Dedifferentiated amniotic fluid mesenchymal stem cell (primary cell): ENCODE measurements at regions not wholly inside any gene's neighbourhood (a gene's known extent, or its start where the extent isn't known, plus 50 kb on each side); places are given as distances from the start of the nearest gene placed in this dataset.
A peak's percentile ranks its signal among the peaks of the same experiment; 100 is the strongest.

Experiments
- DNase-seq: peaks from one replicate; pipeline ENCODE4 v3.0.0-alpha.2; 2016; ENCODE audit errors: extremely low spot score

DNA sequence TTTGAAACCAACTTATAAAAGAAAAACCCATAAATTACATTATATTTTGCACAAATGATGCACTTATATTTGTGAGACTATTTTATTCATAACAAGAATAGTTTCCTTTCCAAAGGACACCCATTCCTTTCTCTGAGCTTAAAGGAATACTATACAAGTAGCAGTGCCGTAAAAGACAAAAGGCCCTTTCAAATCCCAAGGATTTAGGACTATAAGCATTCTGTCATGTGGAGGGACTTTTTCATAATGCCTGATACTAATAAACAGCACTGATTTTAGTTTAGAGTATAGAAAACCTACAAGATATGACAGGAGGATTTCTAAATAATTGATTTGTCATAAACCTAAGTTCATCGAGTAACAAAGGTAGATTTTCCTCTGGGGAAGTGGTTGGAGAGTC is 1134.2 kb upstream of the ZEB2 start:
- DNase-seq: no peak

DNA sequence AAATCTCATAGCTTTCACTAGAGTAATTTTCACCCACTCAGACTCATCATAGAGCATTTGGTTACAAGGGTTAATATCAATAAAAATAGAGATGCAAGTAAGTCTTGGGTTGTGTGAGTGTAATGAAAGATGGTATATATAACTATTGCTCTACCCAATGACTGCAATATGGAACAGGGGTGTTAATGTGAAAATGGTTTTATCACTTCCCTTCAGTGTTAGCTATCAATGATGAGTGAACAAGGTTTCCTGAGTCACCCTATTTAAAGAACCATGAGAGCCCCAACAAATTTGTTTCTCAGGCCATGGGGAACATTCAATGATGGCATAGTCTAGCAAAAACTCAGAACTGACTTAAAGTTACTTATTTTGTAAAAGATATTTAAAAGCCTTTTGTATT is 1133.6 kb upstream of the ZEB2 start:
- no peak for DNase-seq

DNA sequence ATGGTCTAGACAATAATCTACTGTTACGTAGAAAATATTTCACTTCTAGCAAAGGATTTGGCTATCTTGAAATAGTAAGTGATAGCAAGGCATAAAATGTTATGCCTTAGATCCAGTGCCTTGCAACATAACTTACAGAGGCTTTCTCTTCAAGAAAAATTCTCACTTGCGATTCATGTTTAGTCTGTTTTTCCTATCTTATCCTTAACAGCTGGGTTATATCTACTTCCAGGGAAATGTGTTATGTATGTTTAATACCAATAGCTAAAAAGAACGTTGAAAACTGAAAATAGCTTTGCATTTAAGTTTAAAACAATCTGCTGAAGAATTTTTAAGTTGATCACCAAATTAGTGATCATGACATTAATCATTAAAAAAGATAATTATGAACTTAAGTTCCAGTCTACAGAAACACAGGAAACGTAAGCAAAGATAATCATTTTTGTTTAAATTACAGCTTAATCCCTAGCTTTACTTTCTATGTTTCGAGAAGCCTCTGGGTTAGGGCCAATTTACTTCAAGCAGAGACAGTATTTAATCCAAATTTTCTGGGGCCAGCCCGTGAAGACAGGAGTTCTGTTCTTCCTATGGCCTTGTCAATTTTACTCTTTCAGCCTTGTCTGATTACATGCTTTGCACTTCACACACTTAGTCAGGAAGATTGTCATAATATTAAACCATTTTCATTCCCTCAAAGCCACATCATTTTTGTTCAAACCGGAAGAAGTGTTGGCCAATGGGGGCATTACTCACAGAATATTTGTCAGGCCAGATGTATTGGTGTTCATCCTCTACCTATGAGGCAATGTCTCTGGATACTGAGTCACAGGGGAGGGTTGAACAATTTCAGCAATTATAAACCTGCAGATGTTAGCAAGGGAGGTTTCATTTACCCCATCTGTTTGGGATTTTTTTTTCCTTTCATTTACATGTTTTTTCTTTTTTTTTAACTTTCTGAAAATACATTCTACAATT is 1132.9 kb upstream of the ZEB2 start:
- peak; percentile 22 for DNase-seq

DNA sequence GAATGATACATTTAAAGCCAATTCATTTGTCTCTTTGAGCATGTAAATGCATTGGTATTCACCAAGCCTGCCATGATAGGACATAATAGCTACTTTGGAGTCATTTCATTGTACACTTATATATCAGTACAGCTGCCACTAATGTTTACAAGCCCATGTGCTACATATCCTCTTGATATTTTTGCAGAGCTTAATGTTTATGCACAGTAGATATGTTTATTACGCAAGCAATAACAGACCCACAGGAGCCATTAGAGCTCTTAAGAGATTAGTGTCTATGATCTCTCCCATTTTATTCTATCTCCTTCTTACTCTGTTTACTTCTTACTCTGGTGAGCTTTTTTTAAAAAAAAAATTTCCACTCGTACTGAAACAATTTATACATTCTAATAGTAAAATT is 1132.1 kb upstream of the ZEB2 start:
- no peak for DNase-seq

DNA sequence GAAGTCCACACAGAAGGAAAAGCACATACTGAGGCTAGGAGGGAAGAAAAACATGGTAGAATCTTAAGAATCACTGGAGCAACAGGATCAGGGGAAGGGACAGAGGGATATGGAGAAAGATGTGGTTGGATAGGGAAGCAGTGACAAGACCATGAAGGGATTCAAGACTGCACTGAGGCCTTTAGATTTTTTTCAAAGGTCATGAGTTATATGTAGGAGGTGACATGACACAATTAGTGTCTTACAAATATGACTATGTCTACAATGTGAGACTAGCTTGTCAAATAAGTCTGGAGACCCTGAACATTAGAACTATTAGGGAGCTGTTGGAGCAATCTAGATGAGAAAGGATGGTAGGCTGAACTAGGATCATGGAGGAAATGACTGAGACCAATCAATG is 1130.3 kb upstream of the ZEB2 start:
- no peak for DNase-seq

DNA sequence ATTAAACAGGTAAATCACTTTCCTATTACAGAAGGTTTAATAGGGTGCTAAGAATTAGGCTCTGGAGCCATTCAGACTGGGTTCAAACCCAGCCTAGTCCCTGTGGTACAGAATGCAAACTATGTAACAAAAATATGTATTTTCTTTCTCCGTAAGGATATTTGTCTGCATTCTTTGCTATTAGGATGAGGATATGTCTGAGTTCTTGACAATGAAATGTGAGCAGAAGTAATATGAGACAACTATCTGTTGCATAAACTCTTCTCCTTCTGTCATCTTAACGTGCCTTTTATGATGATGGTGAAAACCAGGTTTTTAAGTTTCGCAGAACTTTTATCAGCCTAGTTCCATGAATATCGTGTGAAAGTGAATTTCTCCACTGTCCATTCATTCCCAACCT is 1129.1 kb upstream of the ZEB2 start:
- no peak for DNase-seq

DNA sequence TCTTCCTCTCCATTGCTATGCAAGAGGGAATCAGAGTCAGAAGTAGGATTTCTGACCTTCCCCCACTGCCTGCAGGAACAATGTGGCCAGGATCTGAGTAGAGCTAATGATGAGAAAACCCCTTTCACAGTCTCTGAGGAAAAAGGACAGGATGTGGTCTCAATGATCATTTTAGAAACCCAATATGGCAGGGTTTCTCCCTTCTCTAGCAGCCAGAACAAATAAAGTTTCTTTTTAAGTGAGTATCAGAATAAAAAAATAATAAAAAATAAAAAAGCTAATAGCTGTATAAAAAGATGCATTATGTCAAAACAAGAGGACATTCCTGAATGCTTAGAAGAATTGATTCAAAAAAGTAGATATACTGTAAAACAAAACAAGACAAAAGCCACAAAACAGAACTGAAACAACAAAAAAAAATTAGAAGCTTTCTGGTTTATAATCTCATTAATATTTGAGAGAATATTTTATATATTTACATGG is 1124.9 kb upstream of the ZEB2 start:
- DNase-seq: no peak

DNA sequence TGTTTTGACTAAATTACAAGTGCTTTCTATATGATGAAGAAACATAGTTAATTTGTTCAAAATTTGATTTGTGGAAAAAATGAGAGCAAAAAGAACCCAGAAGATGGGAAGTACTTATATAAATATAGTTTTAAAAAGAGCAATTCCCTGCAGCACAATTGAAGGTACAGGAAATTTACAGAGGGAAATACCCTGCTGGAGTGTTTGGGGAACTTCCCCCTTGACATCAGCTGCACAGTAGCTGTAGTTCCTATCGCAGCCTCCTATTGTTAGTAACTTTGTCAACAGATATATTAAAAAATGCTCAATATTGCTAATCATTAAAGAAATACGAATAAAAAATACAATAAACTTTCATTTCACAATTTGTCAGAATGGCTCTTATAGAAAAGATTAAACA is 1118.8 kb upstream of the ZEB2 start:
- DNase-seq: no peak

DNA sequence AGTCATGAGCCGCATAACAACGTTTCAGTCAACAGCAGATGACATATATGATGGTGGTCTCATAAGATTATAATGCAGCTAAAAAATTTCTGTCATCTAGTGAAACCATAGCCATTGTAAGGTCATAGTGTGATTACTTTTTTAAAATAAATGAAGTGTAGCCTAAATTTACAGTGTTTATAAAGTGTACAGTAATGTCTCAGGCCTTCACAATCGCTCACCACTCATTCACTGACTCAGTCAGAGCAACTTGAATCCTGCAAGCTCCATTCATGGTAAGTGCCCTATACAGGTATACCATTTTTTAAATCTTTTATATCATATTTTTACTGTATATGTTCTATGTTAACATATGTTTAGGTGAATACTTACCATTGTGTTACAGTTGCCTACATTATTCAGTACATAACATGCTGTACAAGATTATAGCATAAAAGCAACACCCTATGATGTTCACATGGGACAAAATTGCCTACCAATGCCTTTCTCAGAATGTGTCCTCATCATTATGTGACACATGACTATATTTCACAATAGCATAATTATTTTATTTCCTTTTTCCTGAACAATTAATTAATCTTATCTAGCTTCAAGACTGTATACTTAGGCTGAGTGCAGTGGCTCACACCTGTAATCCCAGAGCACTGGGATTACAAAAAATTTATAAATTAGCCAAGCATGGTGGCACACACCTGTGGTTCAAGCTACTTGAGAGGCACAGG is 1115.9 kb upstream of the ZEB2 start:
- DNase-seq: no peak

DNA sequence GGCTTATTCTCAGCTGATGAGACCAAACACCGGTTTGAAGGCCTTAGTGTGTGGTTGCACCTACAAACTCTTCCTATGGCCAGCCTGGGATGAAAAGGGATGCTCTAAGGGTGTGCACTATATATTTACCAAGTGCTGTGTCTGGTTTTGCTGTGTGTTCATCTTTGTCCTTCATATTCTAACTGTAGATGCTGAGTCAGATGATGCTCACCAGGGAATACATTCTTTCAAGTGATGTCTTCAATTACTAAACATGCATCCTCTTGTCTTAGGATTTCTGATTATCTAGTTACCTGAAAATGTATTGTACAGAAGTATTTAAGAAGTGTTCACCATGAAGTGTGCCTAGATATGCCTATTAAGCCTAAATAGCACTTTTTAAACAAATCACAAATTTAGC is 1111.6 kb upstream of the ZEB2 start:
- no peak for DNase-seq

DNA sequence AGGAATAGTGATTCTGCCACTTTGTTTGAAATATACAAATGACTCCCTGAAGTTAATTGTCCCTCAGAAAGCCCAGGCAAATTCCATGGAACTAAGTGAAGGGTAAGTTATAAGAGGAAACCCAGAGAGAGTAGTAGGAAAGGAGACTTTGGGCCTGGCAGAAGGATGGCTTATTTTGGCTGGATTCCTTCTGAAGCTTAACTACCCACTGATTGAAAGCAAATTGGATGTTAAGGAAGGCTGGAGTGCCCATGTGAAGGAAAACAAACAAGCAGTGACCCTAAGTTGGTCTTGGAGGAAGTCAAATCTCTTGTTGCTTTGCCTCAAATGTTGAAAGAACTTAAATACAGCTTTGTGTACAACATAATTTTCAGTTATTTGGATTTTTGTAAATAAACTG is 1106.4 kb upstream of the ZEB2 start:
- DNase-seq: peak; percentile 19

DNA sequence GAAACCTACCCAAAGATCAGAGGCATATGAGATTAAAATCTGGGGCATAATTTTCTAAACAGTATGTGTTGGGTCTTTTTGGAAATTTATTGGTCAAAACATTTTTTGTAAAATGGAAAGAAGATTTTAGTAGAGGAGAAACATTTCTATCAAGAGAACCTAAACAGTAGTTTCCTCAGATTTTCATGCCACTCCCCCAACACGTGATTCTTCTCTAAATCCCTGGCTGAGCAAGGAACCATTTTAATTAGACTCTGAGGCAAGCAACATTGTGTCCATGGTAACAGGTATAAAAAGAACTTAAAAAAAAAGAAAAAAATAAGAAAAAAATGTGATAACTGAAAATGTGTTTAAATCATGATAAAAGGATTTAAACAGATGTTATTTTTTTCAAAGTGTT is 1105.2 kb upstream of the ZEB2 start:
- DNase-seq: no peak

DNA sequence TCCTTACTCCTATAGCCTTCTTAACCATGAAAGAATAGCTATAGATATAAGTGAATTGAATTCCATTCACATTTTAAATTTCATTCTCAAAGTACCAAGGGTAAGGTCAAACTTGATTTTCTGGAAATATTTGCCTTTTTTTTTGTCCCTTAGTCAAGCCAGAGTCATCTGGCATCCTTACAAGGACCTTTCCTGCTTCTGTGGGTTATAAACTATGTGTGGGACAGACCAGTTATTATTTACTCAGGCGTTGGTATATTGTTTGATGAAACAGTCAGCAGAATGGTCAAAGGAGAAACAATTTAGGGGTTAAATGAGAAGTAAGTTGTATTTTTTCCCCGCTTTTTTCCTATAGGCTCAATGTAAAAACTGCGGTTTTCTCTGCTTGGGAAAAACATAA is 1103.2 kb upstream of the ZEB2 start:
- DNase-seq: no peak

DNA sequence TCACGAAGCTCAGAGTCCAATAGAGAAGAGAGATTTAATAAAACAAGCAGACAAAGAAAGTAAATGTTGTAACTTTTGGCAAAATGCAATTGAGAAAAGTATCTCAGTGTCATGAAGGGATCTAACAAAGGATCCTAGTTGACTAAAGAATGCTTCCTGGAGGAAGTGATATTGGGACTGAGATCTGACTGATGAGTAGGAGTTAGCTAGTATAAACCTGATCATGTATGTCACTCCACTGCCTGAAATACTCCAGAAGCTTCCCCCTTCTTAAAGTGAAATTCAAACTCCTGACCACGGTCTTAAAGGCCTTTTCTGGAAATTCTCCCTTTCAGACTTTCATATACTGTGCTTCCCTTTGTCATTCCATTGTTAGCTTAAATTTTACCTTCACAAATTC is 1102.4 kb upstream of the ZEB2 start:
- no peak for DNase-seq

DNA sequence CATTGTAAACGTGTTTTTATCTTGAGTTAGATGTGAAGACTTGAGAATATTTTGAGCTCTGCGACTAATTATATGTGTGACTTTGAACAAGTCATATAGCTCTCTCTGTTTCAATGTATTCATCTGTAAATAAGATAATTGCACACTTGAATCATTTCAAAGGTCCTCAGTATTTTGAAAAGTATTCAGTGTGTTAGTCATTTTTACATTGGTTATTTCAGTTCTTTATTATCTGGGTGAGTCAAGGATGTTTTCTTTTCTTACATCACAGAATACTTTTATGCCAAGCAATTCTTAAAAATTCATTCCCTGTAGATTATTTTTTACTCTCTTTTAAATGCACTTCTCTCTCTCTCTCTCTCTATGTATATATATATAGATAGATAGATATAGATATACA is 1098.0 kb upstream of the ZEB2 start:
- DNase-seq: peak; percentile 38

DNA sequence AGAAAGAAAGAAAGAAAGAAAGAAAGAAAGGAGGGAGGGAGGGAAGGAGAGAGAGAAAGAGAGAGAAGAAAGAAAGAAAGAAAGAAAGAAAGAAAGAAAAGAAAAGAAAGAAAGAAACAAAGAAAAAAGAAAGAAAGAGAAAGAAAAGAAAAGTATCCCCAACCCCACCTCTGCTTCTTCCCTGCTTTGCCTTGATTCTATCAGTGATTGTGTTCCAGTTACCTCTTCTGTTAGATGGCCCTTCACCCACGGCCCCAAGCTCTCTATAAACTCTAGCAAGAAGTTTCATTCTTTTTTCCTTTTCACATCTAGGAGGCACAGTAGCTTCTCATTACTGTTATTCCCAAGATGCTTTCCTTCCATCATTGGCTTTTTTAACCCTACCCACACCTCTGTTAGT is 1097.5 kb upstream of the ZEB2 start:
- DNase-seq: no peak

DNA sequence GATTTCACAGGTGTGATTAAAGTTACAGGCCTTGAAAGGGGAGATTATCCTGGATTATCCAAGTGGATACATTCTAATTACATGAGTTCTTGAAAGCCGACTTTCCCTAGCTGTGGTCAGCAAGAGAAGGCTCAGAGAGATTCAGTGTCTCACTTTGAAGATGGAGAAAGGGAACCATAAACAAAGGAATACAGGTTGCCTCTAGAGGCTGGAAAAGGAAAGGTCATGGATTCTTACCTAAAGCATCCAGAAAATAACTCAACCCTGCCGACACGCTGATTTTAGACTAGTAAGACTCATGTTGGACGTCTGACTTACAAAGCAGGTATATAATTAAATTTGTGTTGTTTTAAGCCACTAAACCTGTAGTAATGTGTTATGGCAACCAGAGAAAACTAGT is 1095.7 kb upstream of the ZEB2 start:
- no peak for DNase-seq

DNA sequence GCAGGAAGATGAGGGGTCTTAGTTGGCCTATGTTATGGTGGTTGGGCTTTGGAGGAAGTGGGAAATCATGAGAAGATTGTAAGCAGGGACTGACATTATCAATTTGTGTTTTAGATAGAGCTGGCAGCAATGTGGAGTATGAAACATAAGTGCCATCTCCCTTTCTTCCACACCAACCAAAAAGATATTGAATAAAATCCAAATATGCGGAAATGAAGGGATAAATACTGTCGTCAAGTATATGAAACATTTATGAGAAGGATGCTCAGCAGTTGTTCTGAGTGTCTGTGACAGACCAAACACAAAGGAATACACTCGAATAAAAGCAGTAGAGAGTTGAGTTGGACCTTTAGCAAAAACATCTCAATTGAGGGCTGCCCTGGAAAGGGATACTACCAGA is 1090.0 kb upstream of the ZEB2 start:
- no peak for DNase-seq

DNA sequence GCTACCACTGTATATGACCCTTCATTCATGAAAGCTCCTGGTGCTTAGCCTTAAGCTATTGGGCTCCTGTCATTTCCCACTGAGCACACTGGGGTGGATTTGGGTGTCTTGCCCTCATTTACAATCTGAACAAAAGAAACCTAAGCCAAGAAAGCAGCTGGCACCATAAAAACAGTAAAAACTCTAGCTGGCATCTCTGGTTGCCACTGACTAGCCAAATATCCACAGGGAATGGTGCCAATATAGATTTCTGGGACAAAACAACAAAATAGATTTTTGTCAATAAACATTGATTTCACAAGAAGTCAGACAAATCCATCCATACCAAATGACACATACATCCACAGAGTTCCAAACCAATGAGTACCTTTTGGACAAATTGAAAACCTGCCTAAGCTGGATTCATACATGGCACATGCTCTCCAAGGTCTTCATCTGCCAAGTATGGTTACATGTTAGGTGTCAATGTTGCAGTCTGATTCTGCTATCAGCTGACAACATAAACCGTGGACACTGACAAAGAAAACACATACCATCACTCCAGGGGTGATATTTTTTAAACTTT is 1081.5 kb upstream of the ZEB2 start:
- DNase-seq: no peak

DNA sequence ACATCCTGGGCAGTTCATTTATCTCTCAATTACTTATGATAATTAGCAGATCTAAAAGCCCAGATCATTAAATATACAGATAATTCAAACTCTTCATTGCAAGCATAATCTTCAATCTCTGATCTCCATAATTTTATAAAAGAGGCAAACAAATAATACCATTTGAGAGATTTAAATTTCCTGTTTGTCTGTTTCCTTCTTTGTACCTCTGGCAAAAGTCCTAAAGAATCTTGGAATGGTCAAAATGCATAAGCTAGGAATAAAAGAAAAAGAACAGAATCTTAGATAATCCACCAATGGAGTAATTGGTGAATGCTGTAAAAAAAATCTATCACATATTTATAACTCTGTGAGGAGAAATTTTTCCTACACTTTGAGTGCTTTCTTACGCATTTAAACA is 1080.9 kb upstream of the ZEB2 start:
- no peak for DNase-seq

DNA sequence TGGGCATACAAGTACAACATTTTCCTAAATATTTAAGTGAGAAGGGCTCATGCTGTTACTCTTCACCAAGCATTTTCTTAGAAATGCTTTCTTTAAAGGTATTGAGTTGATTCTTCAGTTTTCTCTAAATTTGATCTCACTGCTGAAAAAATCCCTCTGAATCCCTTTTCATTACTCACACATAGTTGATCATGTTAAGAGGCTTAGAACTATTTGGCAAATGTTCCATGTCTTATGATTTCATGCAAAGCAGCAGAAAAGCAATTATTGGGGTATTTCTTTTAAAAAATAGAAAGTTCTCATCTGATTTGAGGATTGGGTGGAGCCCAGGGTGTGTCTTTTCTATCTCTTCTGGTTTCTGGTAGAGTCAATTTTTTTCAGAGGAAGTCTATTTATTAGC is 1079.8 kb upstream of the ZEB2 start:
- DNase-seq: peak; percentile 63

DNA sequence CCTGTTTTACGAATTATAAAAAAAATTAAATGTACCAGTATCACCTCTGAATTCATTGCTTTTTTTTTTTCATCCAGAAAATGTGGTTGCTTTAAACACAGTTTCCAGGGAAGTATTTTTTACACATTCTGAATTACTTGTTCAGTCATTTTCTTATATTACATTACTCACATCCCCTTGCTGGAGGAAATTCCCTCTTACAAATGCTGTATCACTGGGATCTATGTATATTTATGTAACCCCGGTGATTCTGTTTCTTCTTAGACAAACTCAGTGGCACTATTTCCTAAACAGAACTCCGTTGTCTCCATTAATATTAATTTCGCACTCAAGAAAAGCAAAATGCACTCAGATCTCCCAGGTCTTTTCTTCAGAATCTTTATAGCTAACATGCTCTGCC is 1078.5 kb upstream of the ZEB2 start:
- DNase-seq: no peak

DNA sequence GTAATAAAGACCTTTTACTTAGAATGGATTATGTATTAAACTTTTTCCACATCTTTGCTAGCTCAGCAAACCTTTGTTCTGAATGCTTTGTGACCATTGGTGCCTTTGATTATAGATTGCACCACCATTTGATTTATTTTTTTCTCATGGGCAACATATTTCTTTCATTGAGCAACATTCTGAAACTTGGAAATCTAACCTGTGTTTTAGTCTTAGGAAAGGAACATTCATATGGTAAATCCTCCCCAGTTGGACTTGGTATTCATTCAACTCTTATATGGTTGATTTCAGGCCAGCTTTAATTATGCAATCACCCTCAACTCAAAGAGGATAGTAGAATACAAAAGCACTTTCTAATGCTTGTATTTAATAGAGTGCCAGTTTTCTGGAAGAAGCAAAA is 1077.9 kb upstream of the ZEB2 start:
- DNase-seq: no peak
